ENCODE measurements at regions not wholly inside any gene's neighbourhood (a gene's known extent, or its start where the extent isn't known, plus 50 kb on each side); places are given as distances from the start of the nearest gene placed in this dataset.

GRCh38 chr3:177604181-177604580, 406.9 kb upstream of the TBL1XR1 start:
- ATAC-seq (no peak), DNase-seq (no peak)
- TF ChIP-seq, protein P1, sequence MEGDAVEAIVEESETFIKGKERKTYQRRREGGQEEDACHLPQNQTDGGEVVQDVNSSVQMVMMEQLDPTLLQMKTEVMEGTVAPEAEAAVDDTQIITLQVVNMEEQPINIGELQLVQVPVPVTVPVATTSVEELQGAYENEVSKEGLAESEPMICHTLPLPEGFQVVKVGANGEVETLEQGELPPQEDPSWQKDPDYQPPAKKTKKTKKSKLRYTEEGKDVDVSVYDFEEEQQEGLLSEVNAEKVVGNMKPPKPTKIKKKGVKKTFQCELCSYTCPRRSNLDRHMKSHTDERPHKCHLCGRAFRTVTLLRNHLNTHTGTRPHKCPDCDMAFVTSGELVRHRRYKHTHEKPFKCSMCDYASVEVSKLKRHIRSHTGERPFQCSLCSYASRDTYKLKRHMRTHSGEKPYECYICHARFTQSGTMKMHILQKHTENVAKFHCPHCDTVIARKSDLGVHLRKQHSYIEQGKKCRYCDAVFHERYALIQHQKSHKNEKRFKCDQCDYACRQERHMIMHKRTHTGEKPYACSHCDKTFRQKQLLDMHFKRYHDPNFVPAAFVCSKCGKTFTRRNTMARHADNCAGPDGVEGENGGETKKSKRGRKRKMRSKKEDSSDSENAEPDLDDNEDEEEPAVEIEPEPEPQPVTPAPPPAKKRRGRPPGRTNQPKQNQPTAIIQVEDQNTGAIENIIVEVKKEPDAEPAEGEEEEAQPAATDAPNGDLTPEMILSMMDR (IDR thresholded peaks at IDR 0.05) = no peak
- Histone ChIP-seq H3K4me3 (no peak overlapping the region), H3K4me1 (peaks cover 10 to 43% of the 10 kb centered on the region in 2 donors), H3K36me3 (no peaks in the 10 kb centered on the region), H3K9me3 (no peaks in the 10 kb centered on the region), H3K27ac (no peak overlapping the region), H3K27me3 (no peaks in the 10 kb centered on the region)
- intact Hi-C loops (cut with DNase I) = no loop called here

DNA sequence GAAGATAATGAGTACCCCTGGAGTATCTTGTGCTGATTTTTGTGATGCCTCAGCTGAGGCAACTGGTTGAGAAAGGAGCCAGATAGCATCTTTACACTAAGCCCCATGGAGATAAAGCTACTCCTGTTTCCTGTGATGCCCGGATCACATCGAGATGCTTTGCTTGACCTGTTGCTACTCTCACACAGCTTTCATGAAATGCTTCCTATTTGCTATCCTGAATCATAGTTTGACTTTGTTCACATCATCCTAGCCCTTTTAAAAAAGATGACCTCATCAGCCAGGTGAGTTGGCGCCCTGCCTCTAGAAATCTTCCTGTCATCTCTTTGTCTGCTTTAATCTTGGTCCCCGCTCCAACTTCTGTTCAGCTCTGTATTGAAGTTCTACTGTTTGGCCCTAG, 409.6 kb upstream of the TBL1XR1 start:
- ATAC-seq (no peak), DNase-seq (no peak)
- Histone ChIP-seq H3K4me3 (no peak overlapping the region), H3K27me3 (no peaks in the 10 kb centered on the region), H3K9me3 (no peaks in the 10 kb centered on the region), H3K4me1 (peaks cover 19 to 21% of the 10 kb centered on the region in 2 donors), H3K36me3 (no peaks in the 10 kb centered on the region), H3K27ac (no peak overlapping the region)
- intact Hi-C loops (cut with DNase I) = no loop called here
- TF ChIP-seq, protein P1 (IDR thresholded peaks at IDR 0.05) = no peak

GRCh38 chr3:177607589-177607988, 410.3 kb upstream of the TBL1XR1 start:
- intact Hi-C loops (cut with DNase I) = no loop called here
- Histone ChIP-seq H3K27me3 (no peaks in the 10 kb centered on the region), H3K4me3 (no peak overlapping the region), H3K9me3 (no peaks in the 10 kb centered on the region), H3K4me1 (peaks cover 13 to 20% of the 10 kb centered on the region in 2 donors), H3K27ac (no peak overlapping the region), H3K36me3 (no peaks in the 10 kb centered on the region)
- ATAC-seq (no peak), DNase-seq (no peak)
- TF ChIP-seq, protein P1 (IDR thresholded peaks at IDR 0.05) = no peak

- intact Hi-C loops (cut with DNase I) = no loop called here
- Histone ChIP-seq H3K27me3 (no peaks in the 10 kb centered on the region), H3K36me3 (no peaks in the 10 kb centered on the region), H3K4me3 (no peak overlapping the region), H3K9me3 (no peaks in the 10 kb centered on the region), H3K4me1 (peaks cover 4 to 12% of the 10 kb centered on the region in 2 donors), H3K27ac (no peak overlapping the region)
- no peak for ATAC-seq
- no peak for DNase-seq
- TF ChIP-seq, protein P1 (IDR thresholded peaks at IDR 0.05) = no peak
These were observed 411.2 kb upstream of the TBL1XR1 start for GRCh38 chr3:177608443-177608842.

- intact Hi-C loops (cut with DNase I) = no loop called here
- ATAC-seq = no peak
These were observed 412.3 kb upstream of the TBL1XR1 start for GRCh38 chr3:177609613-177610012.

More at GRCh38 chr3:177609613-177610012, 412.3 kb upstream of the TBL1XR1 start:
- no peak overlapping the region for H3K4me3 ChIP-seq
- no peaks in the 10 kb centered on the region for H3K36me3 ChIP-seq
- no peaks in the 10 kb centered on the region for H3K9me3 ChIP-seq
- H3K4me1 ChIP-seq = peaks cover 5 to 13% of the 10 kb centered on the region in 2 donors
- no peak for DNase-seq
- H3K27me3 ChIP-seq = no peaks in the 10 kb centered on the region
- no peak overlapping the region for H3K27ac ChIP-seq
- TF ChIP-seq, protein P1 (IDR thresholded peaks at IDR 0.05) = no peak
